Testis (tissue), 2 donors: ENCODE measurements at regions not wholly inside any gene's neighbourhood (a gene's known extent, or its start where the extent isn't known, plus 50 kb on each side); places are given as distances from the start of the nearest gene placed in this dataset.

Experiments
- DNase-seq: peaks from one replicate; pipeline ENCODE4 v3.0.0-alpha.2; 2019
- H3K27ac ChIP-seq, 2 donors: fragments of 200-600 bp; sonication (generic); one replicate each; pipeline ENCODE4 v1.5.1; 2019
- H3K27me3 ChIP-seq: fragments of 200-600 bp; sonication (generic); one replicate; pipeline ENCODE4 v1.5.1; 2019
- H3K36me3 ChIP-seq: fragments of 200-600 bp; sonication (generic); one replicate; pipeline ENCODE4 v1.5.1; 2017; ENCODE audit warnings: low read depth; ENCODE audit errors: missing control alignments
- H3K4me1 ChIP-seq: fragments of 200-600 bp; sonication (generic); one replicate; pipeline ENCODE4 v1.5.1; 2019
- H3K4me3 ChIP-seq, 2 donors: fragments of 200-600 bp; sonication (generic); one replicate each; pipeline ENCODE4 v1.5.1; 2017 to 2019
- H3K9me3 ChIP-seq: fragments of 200-600 bp; sonication (generic); one replicate; pipeline ENCODE4 v1.5.1; 2017
- POLR2A ChIP-seq: fragments of 450-650 bp; IDR thresholded peaks from one replicate; pipeline ENCODE4 v1.6.1; 2017; ENCODE audit warnings: antibody characterized with exemption, mild to moderate bottlenecking, moderate library complexity
- WGBS, 2 donors: methylation state at CpG; one replicate each; pipeline ENCODE4 v1.1.5; 2018; 5-methylcytosine and 5-hydroxymethylcytosine counted together
- intact Hi-C: fragments of 100-400 bp; cut with DNase I; formaldehyde crosslinking; loops from one replicate; pipeline ENCODE4 v1.15.1; 2023; ENCODE audit warnings: low total_unique reads
- TF ChIP-seq, protein P1 (sequence below), 3 experiments: fragments of 450-650 bp in 2 of 3; fragments of 200-600 bp in 1 of 3; sonication (generic) in 1 of 3; IDR thresholded peaks; one replicate each; pipeline ENCODE4 v1.5.1; 2016 to 2019; ENCODE audit warnings: antibody characterized with exemption in 3 of 3, mild to moderate bottlenecking in 2 of 3, moderate library complexity in 1 of 3

DNA sequence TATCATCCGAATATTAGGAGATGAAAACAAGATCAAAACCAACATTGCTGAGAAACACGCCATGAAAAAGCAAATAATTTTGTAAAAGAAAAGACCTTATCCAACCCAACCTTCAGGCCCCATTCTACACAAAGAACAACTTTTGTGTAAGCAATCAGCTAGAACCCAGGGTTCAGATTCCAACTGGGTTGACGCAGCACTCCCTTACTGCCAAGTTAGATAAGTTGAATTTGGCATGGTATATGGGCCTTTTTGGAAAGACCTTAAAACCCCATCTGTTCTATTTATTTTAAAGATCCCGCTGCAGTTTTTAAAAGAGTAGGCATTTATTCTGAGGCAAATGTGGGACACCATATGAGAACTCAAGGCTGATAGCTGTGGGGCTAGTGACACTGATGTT is 2033.8 kb upstream of the WWC1 start:
- Histone ChIP-seq H3K36me3 (no peaks in the 10 kb centered on the region), H3K4me3 (no peak overlapping the region), H3K27ac (no peak overlapping the region), H3K9me3 (no peaks in the 10 kb centered on the region), H3K4me1 (no peaks in the 10 kb centered on the region), H3K27me3 (no peaks in the 10 kb centered on the region)
- 74 to 79% methylated on average over 4 of the region's 4 CpGs for WGBS, 2 donors
- no peak for TF ChIP-seq POLR2A
- TF ChIP-seq, protein P1, sequence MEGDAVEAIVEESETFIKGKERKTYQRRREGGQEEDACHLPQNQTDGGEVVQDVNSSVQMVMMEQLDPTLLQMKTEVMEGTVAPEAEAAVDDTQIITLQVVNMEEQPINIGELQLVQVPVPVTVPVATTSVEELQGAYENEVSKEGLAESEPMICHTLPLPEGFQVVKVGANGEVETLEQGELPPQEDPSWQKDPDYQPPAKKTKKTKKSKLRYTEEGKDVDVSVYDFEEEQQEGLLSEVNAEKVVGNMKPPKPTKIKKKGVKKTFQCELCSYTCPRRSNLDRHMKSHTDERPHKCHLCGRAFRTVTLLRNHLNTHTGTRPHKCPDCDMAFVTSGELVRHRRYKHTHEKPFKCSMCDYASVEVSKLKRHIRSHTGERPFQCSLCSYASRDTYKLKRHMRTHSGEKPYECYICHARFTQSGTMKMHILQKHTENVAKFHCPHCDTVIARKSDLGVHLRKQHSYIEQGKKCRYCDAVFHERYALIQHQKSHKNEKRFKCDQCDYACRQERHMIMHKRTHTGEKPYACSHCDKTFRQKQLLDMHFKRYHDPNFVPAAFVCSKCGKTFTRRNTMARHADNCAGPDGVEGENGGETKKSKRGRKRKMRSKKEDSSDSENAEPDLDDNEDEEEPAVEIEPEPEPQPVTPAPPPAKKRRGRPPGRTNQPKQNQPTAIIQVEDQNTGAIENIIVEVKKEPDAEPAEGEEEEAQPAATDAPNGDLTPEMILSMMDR (IDR thresholded peaks at IDR 0.05) = no peak
- intact Hi-C loops = no loop called here
- DNase-seq = no peak

DNA sequence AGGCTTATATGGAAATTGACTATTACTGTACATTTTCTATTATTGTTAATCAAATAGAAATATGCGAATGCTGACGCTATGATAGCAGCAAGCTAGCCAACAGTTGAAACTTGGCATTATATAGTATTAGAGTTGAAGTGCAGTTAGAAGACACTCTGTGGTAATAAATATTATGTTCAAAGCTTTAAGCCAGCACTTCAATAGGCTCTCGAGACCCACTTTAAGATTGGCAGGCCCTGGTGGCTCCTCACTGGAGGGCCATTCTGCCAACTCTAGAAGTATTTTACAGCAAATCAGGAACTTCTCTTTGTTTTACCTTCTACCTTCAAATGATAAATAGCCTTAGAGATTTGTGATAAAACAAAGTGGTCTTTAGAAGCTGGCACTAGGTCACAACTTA is 2029.0 kb upstream of the WWC1 start:
- H3K4me1 ChIP-seq = no peaks in the 10 kb centered on the region
- H3K27me3 ChIP-seq = no peaks in the 10 kb centered on the region
- no peak overlapping the region for H3K27ac ChIP-seq
- no peak for DNase-seq
- no peak overlapping the region for H3K4me3 ChIP-seq
- TF ChIP-seq, protein P1 (IDR thresholded peaks at IDR 0.05) = no peak
- TF ChIP-seq POLR2A = no peak
- intact Hi-C loops = no loop called here
- WGBS, 2 donors = 92 to 93% methylated on average over 3 of the region's 3 CpGs
- H3K9me3 ChIP-seq = no peaks in the 10 kb centered on the region
- no peaks in the 10 kb centered on the region for H3K36me3 ChIP-seq

GRCh38 chr5:166267907-166268306 is 2023.5 kb upstream of the WWC1 start:
- no peaks in the 10 kb centered on the region for H3K9me3 ChIP-seq
- no peak overlapping the region for H3K4me3 ChIP-seq
- no peaks in the 10 kb centered on the region for H3K36me3 ChIP-seq
- 51 to 63% methylated on average over 4 of the region's 4 CpGs for WGBS, 2 donors
- no peaks in the 10 kb centered on the region for H3K4me1 ChIP-seq
- TF ChIP-seq POLR2A = no peak
- TF ChIP-seq, protein P1 (IDR thresholded peaks at IDR 0.05) = no peak
- intact Hi-C loops = no loop called here
- H3K27me3 ChIP-seq = no peaks in the 10 kb centered on the region
- DNase-seq = no peak
- no peak overlapping the region for H3K27ac ChIP-seq

DNA sequence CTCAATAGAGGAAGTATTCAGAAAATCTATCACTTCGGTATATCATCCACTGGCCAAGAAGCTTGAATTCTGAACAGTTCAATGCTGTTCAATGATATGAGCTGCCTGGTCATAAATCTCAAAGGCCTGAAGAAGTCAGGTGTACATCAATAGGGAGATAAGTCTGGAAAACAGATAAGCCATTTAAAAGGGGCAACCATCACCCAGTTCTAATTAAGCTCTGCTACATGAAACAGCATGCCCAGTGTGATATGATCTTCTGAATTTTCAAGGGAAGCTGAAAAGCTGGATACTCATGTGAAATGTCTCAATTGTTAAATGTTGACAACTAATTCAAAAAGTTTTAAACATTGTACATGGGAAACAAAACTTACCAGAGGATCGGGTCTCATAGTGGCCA is 2020.7 kb upstream of the WWC1 start:
- 91 to 94% methylated on average over 2 of the region's 2 CpGs for WGBS, 2 donors
- no peak for TF ChIP-seq POLR2A
- TF ChIP-seq, protein P1 (IDR thresholded peaks at IDR 0.05) = no peak
- Histone ChIP-seq H3K4me3 (no peak overlapping the region), H3K27ac (no peak overlapping the region), H3K4me1 (no peaks in the 10 kb centered on the region), H3K36me3 (no peaks in the 10 kb centered on the region), H3K9me3 (no peaks in the 10 kb centered on the region), H3K27me3 (no peaks in the 10 kb centered on the region)
- DNase-seq = no peak
- intact Hi-C loops = no loop called here

- Histone ChIP-seq H3K9me3 (no peaks in the 10 kb centered on the region), H3K27me3 (no peaks in the 10 kb centered on the region), H3K27ac (no peak overlapping the region), H3K4me3 (no peak overlapping the region), H3K4me1 (no peaks in the 10 kb centered on the region), H3K36me3 (no peaks in the 10 kb centered on the region)
- no peak for DNase-seq
- intact Hi-C loops = no loop called here
- TF ChIP-seq, protein P1 (IDR thresholded peaks at IDR 0.05) = no peak
- TF ChIP-seq POLR2A = no peak
Measured at GRCh38 chr5:166276006-166276405, 2015.4 kb upstream of the WWC1 start.
